ENCODE measurements at regions not wholly inside any gene's neighbourhood (a gene's known extent, or its start where the extent isn't known, plus 50 kb on each side); places are given as distances from the start of the nearest gene placed in this dataset.
"Not testable (repeated sequence)": the region's sequence is repeated elsewhere in the genome, so short reads cannot be mapped to it uniquely, and the experiment has no call there.

DNA sequence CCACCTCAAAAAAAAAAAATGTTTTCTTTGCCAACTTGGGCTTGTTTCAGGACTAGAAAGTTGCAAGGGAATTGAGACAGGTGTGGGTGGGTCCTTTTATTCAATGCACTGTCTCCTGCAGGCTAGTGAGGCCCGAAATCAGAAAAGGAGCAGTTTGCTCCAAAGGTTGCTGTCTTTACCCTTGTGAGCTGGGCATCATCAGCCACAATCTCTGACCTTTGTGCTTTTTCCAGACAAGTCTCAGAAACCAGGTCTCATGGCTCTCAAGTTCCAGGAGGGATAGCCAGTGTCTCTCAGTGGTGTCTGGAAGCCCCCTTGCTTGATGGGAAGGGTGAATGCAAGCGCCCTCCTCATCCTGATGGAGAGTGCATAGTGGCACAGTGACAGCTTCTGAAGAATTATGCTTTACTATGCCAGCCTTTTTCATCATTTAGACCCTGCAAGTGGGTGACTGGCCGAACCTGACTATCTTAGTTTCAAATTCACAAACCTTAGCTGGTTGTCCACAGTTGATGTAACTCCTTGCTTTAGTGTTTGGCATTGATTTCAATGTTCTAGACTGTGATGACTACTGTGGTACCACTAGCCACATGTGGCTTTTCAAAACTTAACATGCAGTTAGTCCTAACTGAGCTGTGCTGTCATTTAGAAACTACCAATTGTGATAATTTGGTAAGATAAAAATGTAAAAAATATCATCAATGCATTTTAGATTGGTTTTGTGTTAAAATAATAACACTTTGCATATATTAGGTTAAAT, 468.6 kb downstream of the GADD45G start:
- no peak for FAIRE-seq

DNA sequence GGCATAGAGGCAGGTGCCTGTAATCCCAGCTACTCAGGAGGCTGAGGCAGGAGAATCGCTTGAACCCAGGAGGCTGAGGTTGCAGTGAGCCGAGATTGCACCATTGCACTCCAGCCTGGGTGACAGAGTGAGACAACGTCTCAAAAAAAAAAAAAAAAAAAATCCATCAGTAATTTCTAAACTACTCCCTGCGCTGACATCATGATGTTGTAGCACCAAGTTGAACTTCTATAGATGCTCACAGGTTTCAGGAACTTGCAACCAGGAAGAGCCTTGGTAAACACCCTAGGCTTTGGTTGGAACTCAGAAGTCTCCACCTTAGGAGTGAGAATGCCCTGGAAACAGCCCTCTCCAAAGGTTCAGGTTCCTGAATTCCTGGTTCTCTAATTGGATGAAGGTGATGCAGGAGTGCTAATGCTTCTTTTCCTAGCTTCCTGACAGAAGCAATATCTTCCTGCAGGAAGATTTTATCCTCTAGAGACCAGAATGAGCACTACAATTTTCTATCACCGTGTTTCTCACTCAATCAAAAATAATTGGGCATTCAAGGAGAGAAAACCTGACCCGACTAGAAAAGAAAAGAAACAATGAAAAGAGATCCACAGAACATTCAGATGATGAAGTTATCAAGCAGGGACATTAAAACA, 469.6 kb downstream of the GADD45G start:
- no peak for FAIRE-seq

DNA sequence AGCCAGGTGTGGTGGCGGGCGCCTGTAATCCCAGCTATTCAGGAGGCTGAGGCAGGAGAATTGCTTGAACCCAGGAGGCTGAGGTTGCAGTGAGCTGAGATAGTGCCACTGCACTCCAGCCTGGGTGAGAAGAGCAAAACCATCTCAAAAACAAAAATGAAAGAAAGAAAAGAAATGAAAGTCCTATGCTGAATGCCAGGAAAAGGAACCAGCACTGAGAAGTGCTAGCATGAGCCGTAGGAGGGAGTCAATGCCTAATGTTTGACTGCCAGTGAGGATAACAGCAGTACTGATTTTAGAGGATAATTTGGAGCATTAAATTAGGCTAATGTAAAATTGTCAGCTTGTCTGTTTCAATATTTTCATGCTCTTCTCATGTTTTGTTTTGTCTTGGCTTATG, 472.8 kb downstream of the GADD45G start:
- FAIRE-seq = not testable (repeated sequence)

DNA sequence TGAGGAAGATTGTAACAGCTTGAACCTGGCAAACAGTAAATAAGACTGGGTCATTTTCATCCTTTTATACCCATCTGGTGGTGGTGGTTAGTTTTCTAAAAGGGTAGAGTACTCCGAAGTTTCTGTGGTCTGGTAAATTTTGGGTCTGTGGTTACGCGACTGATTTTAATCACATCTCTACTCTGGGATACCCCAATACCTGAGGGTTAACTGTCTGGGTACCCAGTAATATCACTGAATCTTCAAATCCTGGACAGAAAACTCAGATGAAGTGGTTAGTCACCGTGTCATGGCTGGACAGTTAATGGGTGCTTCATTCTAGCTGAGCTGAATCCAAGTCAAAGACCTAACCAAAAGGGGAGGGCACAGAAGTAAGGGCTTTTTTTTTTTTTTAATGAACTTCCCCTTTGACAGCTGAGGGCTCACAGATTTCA, 474.2 kb downstream of the GADD45G start:
- no peak for FAIRE-seq

DNA sequence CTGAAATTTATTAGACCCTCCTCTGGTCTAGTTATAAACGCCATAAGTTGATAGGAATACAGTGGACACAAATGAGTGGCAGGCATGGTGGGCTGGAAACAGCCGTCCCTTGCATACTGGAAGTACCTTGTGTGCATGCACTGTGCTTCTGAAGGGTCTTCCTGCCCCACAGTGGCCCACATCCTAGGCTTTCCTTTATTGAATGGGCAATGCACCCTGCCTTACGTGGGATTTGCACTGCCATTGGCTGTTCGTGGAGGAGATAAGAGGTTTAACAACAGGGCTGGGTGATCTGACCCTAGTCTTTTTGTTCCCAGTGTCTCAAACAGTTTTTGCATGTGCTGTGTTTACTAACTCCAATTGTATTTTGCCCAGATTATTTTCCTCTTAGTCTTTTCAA, 480.8 kb downstream of the GADD45G start:
- no peak for FAIRE-seq

DNA sequence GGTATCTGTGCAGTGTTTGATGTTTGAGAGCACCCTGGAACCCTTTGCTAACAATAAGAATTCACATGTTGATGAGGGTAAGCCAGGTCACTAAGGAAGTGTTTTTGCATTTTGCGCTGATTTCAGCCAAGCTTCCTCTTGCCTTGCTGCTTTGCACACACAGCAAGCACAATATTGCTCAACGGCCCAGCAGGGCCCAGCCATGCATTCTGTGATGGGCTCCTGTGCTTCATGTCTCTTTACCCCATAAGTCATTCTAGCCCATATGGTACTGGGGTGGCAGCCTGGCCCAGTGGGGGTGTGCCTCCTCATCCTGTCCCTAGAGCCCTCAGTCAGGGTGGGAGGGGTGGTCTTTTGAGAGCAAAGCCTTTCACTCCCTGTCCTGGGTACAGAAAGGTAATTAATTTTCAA, 481.3 kb downstream of the GADD45G start:
- FAIRE-seq = no peak

DNA sequence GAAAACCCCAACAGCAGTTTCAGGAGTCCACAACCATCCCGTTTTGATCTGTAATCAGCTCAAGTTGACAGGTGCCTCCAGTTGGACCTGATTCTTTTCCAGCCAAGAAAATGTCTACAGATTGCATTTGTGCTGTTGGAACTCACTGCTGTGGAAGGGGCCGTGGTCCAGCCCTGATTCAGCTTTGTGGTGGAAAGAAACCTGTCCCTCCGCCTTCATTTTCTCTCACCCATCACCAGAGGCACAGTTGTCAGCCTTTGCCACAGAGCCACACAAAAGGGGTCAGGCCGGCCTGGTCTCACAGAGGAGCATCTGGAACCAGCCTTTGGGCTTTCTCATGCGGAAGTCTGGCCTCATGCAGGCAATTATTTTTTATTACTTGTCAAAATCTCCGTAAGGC, 483.6 kb downstream of the GADD45G start:
- FAIRE-seq = no peak

DNA sequence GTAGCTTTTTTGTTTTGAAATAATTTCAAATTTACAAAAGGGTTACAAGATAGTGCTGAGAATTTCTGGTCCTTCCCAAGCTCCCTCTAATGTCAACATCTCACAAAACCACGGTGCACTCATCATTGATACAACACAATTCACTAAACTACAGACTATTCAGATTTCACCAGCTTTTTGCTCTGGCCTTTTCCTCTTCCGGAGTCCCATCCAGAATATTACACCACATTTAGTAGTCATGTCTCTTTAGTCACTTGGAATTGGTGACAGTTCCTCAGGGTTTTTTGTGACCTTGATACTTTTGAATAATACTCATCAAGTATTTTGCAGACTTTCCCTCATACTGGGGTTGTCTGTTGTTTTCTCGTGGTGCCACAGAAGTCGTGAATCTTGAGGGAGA, 484.0 kb downstream of the GADD45G start:
- no peak for FAIRE-seq

DNA sequence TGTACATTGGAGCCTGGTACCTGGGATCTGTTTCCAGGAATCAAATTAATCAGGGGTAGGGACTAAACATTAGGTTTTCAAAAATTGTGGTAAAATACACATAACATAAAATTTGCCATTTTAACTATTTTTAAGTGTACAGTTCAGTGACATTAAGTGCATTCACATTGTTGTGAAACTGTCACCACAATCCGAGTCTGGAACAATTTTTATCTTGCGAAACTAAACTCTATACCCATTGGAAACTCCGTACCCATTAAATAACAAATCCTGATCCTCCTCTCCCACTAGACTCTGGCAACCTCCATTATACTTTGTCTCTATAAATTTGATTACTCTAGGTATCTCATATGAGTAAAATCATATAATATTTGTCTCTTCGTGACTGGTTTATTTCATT, 486.2 kb downstream of the GADD45G start:
- no peak for FAIRE-seq

DNA sequence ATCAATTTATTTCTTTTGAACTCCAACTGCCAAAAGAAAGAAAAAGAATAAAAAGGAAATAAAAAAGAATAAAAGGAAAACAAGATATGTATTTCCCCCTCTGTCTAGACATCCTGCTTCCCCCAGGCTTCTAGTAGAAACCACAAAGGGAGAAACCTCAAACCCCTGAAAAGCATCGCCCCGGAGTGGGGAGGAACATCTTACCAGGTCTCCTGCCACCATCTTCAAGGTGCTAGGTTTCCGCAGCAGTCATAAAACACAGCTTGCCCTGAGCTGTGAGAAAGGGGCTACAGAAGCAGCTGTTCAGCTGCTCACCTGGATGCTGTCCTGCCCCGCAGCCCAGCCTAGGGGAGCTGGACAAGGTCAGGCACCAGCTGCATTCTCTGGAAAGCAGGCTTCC, 487.7 kb downstream of the GADD45G start:
- FAIRE-seq = no peak

DNA sequence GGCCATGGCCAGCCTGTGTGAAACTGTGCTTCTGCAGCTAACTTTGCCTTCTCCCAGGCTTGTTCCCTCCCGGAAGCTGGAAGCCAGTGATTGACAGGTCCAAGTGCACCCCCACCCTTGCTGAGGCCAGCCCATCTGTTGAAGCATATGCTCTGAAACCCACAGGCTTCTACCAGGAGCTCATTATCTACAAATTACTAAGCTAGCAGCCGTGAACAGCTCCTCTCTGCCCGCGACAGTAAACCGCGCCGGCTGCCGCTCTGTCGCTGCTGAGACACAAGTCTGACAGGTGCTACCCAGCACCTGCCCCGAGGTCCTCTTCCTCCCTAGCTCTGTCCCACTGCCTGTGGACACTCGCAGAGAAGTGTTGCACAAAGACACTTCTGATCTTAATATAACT, 490.9 kb downstream of the GADD45G start:
- no peak for FAIRE-seq

DNA sequence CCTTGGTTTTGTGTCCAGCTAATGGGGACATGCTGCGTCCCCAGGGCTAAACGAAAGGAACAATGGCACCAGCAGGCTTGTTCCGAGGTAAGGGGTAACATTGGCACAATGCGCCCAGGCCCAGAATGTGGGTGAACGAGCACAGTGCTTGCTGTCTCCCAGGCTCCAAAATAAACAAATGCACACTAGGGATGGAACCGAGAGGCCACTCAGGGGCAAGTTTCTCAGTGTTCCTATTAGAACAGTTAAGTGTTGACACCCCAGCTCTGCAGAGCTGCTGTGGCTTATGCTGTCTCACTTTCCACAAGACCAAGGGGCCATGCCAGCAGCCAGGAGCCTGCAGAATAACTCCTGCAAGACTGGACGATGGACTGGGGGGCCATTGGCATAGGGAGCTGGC, 492.4 kb downstream of the GADD45G start:
- FAIRE-seq = no peak

DNA sequence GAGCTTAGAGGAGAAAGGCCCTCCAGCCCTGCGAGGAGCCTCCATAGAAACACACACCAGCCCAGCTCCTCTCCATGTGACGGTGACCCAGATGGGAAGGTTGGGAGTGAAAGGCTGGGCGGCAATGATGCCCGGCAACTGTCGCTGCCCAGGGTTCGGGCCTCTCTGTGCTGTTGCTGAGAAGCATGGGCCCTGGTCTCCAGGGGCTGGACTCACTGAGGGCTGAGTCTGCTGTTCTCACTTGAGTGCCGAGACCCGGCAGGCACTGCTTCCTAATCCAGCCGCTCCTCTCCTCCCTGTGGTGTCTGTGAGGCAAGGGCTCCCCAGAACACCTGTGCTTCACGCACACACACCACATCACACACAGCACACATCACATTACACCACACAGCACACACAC, 493.6 kb downstream of the GADD45G start:
- no peak for FAIRE-seq

DNA sequence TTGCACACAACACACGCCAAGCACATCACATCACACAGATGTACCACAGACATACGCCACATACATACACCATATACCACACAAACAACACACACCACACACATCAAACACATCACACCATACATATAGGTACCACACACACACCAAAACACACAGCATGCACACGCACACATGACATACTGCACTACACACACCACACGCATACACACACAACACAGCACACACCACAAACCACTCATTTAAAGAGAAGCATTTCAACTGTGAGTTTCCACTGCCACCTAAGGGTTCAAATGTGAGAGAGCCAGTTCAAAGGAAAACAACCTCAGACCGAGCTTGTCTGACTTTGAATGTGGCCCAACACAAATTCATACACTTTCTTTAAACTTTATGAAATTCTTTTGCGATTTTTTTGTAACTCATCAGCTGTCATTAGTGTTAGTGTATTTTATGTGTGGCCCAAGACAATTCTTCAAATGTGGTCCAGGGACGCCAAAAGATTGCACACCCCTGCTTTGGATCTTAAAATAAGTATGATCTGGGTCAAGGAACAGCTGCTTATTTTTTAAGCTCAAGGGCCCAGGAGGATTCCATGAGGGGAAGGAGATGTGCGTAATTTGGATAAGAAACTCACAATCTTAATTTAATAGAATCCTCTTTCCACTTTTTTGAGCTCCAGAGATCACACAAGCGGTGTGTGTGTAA, 494.6 kb downstream of the GADD45G start:
- FAIRE-seq = no peak

DNA sequence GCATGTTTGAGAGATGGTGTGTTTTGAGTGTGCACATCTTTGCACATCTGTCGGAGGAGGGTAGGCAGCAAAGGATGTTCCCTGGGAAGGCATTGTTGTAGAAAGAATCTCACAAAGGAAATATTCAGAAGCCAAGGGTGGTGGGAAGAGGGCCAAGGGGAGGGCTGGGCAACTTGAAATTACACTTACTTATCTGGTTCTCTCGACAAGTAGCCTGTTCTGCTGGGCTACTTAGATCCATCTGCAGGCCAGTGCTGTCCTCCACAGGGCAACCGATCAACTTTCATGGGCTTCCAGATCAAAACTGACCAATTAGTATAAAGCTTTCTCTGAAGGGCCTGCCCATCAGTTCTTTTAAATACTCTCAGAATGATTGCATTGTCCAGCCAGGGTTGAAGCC, 495.2 kb downstream of the GADD45G start:
- FAIRE-seq = no peak

DNA sequence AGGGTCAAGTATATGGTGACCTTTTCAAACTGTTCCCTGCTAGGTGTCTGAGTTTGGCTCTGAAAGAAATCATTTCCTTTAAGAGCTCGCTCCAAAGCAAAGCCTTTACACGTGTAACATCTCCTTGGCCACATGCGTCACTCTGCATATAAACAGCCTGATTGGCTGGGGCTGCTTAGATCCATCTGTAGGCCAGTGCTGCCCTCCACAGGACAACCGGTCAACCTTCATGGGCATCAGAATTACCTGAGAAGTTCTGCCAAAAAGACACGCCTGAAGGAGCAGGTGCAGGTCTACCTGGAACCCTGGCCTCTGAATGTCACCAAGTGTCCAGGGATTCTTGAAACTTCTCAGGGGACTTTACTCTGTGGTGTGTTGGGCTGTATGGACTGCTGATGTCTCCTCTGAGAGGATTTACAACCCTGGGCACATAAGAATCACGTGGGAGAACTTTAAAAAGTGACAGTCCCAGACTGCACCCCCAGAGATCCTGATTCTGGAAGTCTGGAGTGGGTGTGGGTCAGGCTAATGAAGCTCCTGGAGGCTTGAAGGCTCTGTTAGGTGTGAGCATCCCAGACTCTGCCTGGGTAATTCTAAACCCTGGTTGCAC, 497.6 kb downstream of the GADD45G start:
- peak; percentile 18 for FAIRE-seq

DNA sequence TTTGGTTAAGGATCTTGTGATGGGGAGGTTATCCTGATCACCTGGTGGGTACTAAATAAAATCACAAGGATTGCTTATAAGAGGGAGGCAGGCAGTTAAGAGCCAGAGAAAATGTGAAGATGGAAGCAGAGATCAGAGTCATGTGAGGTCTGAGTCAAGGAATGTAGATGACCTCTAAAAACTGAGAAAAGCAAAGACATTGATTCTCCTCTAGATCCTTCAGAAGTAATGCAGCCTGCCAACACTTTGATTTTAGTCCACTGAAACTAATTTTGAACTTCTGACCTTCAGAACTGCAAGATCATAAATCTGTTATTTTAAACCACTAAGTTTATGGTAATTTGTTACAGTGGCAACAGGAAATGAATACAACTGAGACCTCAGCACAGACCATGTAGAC, 499.0 kb downstream of the GADD45G start:
- no peak for FAIRE-seq

DNA sequence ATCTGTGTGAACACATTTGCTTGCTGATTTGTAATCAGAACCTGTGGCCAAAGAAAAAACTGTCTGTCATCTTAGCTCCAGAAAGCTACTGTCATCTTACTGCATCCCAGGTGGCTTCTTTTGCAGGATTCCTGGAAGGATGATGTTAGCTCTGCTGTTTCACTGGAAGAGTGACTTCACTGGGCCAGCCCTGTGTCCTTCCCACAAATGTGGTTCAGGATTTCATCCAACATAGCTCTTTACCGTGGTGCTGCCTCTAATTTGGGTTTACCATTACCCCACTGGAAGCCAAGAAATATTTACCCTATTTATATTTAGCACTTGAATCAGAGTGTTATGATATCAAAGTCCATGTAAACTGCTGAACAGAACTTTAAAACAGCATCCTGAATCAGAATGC, 501.0 kb downstream of the GADD45G start:
- no peak for FAIRE-seq

DNA sequence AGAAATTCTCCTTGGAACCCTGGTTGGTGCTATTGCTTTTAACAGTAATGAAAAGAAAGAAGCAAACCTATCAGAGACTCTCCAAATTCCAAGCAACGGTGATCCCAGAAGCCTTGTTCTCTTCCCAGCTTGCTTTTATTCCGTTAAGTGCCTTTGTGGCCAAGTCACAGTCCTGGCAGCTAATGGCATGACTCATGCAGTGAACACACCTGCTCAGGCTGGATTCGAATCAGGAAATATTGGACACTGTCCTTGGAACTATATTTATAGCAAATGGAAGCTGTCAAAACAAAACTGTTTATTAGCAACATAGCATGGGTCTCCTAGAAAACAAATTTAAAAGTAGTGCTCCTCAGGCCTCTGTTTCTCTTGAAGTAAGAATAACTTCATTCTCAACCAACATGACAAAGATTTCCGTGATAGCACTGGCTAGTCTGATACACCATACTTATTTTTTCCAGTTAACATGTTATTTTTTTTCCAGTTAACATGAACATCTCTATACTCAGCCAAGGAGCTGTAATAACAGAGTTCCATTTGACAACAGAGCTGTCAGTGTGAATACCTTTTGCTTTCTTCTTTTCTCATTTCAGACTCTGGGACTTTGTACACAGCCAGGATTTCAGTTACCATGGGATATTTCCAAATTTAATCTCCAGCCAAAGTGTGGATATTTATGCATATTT, 502.4 kb downstream of the GADD45G start:
- FAIRE-seq = no peak

DNA sequence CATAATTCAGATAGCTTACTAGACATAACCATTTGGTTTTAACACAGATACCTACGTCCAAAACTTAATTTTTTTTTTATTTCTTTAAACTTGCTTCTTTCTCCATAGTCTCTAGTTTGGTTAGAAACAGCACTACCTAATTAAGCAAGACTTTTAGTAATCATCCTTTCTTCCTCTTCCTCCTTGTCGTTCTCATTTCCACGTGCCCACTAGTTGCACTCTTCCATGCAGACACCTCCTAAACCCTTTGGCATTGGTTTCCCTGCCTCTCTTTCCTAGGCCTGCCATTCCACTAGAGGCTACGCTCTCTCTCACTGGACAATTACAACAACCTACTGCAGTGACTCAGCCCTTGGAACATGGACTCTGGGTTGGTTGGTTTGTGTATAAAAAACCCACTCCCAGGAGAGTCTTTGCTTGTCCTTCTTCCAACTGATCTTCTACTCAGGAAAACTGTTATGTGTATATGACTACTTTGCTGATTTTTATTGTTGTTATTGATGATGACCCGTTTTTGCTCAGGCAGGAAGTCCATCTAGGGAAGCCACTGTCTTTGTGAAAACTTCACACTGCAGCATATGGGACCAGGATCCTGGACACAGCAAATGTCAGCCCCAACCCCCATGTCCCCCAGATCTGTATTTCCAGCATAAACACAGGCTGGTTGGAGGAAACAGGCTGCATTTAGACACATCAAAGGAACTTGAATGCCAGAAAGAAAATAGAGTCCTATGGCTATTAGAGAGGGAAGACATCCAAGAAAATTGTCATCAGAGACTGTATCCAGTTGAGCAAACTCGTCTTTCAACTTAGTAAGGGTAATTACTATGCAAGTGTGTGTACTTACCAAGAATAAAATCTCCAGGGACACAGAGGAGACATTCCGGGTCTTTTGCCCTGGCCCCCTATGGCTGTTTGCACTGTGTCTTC, 503.2 kb downstream of the GADD45G start:
- FAIRE-seq = no peak

DNA sequence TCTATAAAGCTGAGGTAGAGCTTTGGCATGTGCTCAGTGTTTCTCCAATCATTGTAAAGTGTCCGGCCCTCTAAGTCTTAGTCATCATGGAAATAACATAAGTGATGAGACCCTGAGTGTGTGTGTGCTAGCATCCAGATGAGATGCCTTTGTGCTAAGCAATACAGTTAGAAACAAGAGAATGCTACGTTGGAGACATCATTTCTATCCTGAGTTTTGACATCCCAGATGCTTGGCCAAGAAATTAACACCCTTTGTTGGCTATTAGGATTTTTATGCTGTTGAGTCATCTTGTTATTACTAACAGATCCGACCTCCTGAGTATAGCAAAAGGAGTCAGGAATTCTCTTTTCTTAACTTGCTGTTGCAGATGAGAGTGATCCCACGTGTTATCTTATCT, 508.0 kb downstream of the GADD45G start:
- no peak for FAIRE-seq
